Hematopoietic multipotent progenitor cell (in vitro differentiated cells): ENCODE measurements at regions not wholly inside any gene's neighbourhood (a gene's known extent, or its start where the extent isn't known, plus 50 kb on each side); places are given as distances from the start of the nearest gene placed in this dataset.
"Not testable (repeated sequence)": the region's sequence is repeated elsewhere in the genome, so short reads cannot be mapped to it uniquely, and the experiment has no call there.

Source experiments
- DNase-seq, 3 donors: peaks; one replicate each; pipeline ENCODE4 v3.0.0-alpha.2; 2011 to 2015; ENCODE audit warnings: low read depth in 2 of 3, low spot score in 2 of 3

DNA sequence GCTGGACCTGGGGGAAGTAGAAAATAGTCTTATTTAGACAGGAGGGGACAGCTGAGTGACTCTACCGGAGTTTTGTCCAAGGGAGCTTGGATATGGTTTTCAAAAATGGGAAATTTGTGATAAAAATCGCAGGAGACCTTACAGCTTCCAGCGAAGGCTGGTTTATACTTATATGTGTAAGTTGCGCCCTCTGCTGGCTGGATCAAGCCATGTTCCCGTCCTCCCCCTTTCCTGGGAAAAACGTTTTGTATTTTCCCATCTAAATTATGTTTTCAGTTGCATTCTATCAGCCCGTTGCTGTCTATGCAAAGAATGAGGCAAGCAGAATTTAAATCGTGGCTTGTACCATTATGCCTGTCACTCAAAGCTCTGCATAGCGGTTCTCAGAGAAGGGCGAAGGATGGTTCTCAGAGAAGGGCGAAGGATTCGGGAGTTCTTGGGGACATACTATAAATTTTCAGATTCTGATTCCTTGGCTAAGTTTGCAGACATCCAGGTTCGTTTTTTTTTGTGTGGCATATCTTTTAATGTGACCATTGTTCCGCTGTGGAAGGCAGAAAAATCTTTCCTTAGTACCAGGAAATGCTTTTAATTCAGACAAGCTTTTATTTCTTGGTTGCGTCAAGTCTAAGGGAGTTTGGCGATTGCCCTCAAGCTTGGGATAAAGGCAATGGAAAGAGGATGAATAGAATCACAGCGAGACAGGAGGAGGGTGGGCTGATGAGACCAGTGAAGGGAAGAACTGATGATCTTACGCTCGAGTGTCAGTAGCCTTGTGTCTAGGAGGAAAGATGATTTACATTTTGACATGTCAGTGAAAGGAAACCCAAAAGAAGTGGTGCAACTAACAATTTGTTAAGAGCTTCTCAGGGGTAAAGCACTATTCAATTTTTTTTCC is 128.5 kb upstream of the ARX start:
- DNase-seq: peak in 2 of 3 donors; percentile 15 to 28

DNA sequence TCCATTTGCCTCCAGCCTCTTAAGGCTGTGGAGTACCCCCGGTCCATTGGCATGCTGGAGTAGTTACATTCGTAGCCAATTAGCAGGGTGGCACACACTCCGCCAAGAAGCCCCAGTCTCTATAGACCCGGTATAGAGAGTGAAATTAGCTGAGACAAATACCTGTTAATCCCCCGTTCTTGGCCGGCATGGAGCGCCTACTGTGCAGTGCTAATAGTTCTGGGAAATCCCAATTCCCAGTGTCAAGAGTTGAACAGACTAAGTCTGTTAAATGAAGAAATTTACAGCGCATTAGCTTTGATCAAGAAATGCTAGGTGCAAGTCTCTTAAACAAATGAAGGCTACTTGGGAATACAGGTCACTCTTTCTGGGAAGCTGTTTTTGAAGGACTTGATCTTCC is 127.8 kb upstream of the ARX start:
- DNase-seq: no peak

DNA sequence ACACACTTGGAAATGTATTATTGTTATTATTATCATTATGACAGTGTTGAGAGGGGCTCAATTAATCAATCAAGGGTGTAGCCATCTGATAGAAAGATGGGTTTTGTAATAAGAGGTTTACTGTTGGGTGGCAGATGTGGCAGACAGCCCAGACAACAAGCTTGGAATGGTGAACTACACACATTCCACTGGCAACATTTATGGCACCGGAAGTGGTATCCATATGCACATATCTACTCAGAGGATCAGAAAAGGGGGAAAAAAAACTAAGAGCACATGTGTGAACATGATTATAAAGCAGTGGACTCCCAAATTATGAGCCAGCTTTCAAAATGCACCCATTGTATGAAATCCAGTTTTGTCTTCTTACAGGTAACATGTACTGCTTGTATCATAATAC is 125.9 kb upstream of the ARX start:
- no peak for DNase-seq

DNA sequence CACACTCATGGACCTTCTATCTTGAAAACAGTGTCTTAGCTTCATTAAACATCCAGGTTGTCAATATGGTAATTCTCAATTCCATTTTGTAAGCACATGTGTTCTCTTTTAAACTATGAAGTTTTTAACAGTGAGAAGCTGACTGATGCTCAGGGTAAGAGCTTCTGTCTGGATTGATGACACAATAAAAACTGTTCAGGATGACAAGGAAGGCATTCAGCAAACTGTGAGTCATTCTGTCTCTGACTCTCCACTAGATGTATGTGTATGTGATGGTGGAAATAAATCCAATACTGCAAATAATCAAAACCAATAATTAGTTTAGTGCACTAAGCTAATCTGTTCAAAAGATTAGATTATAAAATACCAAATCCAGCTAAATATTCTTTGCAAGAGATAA is 115.3 kb upstream of the ARX start:
- no peak for DNase-seq

DNA sequence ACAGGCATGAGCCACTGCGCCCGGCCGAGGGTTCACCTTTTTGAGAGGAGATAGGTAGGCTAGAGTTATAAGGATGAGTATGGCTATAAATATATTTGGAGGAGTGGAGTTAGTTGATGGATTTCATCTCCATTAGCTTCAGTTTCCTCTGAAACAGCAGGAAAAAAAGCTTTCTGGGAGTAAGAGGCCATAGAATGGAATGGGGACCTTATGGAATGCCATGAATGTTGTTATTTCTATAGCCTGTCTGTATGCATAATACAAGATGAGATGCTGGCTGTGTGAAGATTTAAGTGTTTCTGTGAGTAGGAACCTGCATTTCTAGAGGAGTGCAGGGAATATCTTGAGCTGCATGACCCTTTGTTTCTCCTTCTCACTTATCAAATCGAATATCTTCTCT is 114.9 kb upstream of the ARX start:
- no peak for DNase-seq

DNA sequence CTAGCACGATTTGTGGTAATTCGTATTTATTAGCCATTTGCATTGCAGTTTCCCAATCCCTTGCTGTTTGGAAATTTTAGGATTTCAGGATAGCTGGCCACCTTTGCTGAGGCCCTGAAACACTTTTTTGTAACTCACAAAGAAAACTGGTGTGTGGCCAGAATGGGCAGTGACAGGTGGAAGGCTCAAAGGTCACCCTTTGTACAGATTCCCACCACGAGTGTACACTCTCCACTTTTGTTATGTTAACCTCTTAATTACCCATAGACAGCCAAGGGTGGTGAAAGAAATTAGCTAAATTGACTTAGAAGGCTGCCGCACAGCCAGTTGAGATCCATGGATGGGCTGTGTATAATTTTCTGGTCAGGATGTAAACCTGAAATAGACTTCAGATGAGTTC is 109.7 kb upstream of the ARX start:
- no peak for DNase-seq

DNA sequence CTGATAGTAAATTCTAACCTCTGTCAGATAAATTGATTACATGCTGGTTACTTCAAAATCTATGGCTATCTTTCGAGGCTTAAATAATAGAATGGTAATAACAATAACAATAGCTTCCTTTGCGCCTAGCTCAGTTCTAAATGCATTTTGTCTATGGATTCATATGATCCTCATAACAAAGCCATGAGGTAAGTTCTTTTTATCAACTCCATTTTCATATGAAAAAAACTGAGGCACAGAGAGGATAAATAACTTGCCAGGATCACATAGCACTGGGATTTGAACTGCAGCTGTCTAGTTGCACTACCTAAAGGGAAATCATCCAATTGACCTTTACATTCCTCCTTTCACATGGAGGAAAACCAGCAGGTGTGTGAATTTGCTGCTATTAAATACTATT is 108.6 kb upstream of the ARX start:
- no peak for DNase-seq

DNA sequence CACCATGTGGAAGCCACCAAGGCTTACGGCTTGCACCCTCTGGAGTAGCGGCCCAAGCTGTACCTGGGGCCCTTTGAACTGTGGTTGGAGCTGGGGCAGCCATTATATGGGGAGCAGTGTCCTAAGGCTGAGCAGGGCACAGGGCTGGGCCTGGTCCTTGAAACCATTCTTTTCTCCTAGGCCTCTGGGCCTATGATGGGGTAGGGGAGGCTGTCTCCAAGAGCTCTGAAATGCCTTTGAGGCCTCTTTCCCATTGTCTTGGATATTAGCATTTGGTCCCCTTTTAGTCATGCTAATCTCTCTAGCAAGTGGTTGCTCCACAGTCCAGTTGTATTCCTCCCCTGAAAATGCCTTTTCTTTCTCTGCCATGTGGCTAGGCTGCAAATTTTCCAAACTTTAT is 96.4 kb upstream of the ARX start:
- no peak for DNase-seq

DNA sequence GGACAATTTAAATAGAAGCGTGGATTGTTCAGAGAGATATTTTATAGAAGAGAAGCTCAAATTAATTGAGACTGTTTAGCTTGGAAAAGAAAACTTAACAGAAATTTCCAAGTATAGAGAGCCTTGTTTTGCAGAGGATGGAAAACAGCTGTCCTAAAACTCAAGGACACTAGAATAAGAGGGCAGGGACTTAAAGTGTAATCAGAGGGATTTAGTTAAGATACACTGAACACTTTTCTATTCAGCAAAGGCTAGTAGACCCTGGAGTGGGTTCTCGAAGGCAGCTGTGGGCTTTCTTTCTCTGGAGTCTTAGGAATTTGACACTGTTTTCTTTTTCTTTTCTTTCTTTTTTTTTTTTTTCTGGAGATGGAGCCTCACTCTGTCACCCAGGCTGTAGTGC is 92.7 kb upstream of the ARX start:
- DNase-seq: no peak

DNA sequence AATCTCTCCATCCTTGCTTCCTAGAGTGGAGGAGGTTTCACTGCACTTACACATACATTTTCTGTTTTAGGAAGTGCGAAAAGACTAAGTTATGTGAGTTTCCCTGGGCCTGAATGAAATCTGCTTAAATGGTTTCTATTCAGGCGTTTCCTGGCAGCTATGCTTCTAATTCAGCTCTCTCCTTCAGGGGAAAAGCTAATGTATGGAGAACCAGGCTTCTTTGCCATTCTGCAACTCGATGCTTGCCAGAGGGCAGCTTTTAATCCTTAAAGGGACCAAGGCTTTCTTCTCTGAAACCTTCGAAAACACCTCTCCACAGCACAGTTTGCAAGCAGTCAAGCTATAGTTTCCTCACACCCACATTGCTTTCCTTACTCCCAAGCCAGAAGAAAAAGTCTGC is 89.5 kb upstream of the ARX start:
- DNase-seq: no peak

DNA sequence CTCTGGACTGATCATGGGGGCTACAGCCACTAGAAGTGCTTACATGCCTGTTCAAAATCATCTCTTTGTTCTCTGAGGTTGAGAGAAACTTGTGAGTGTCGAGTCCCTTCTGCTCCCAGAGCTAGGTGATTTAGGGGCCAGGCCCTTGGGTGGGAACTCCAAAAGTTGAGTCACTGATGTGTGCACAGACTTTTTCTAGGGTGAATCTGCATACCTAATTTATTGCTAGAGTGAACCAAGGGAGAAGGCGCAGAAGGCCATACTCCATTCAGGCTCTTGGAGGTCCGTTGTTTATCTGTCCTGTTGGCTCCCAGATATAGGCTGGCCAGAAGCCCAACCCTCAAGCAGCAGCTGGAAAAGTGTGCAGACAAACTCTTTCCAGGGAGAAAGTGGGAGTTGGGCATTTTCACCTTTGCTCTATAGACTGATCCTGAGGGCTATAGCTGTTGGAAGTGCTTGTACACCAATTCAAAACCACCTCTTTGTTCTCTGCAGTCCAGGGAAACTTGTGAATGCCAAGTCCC is 80.8 kb upstream of the ARX start:
- DNase-seq: no peak

DNA sequence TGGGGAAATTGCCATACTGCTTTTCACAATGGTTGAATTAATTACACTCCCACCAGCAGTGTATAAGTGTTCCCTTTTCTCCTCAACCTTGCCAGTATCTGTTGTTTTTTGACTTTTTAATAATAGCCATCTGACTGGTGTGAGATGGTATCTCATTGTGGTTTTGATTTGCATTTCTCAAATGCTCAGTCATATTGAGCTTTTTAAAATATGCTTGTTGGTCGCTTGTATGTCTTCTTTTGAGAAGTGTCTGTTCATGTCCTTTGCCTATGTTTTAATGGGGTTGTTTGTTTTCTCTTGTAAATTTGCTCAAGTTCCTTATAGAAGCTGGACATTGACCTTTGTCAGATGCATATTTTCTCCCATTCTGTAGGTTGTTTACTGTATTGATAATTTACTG is 75.4 kb upstream of the ARX start:
- not testable (repeated sequence) for DNase-seq

DNA sequence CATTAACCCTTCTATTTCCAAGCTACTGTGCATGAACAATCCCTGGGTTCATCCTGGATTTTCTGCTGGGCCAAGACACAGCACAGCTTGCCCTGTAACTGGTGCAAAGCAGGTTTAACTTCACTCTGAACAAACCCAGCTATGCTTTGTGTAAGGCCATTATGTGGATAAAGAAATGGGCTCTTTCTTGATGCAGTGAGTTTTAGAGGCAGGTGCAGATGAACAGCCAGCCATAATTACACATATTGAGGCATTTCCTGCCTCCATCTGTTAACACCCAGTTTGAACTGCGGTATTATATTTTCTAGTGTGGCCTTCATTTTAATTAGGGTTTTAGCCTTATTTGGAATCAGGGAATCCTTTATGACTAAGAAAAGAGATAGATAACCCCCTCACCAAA is 68.7 kb upstream of the ARX start:
- no peak for DNase-seq

DNA sequence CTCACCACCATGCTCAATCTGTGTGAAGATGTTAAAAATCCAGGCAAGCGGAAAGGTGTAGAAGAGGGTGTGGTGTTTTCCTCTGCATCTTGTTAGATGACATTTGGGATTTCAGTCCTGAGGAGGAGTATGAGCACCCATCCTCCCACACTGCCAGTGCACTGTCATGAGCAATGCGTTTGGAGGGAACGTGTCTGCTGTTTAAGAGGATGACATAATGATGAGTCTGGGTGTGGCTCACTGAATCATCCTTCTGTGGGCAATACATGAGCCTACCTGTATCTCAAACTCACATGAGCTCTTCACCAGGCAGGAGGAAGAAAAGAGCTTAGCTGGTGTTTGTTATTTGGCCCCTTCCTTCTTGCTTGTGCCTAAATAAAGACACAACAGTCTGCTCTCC is 67.9 kb upstream of the ARX start:
- DNase-seq: no peak

DNA sequence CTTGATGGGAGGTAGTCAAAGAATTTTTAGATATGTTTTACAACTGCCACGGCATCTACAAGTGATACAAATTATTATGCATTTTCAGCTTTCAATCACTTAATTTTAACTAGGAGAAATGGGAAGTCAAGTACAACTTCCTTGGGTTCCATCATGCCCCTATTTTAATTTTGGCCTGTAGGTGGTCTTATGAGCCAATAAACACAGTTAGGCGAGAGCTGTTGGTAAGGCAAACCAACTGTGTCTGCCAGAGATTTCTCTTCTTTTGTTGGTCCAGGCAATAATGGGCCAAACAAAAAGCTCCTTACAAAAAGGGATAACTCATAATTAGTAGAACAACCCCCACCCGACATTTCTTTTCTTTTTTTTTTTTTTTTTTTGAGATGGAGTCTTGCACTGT is 63.3 kb upstream of the ARX start:
- no peak for DNase-seq

DNA sequence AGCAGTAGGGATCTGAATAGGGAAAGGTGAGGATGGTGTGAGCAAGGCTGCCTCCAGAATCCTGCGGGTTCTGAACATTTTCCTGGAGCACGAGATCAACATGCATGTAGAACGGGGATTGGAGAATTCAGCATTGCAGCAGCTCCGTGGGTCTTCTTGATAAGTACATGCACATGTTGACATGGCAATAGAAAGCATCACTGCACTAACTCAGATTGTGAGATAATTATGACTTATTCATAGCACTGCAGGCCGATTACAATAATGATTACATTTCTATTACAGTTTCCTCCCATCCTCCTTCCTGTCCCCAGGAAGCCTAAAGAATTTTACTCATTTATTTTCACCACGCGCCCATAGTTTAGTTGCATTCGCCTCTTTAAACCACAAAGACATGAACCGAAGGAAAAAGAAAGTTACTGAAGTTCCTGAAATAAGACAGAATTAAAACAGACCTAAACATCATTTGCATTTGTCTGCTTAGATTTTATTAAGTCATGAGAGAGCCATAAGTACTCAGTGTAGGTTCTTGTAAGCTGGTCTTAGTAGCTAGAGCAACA is 61.3 kb upstream of the ARX start:
- DNase-seq: no peak

DNA sequence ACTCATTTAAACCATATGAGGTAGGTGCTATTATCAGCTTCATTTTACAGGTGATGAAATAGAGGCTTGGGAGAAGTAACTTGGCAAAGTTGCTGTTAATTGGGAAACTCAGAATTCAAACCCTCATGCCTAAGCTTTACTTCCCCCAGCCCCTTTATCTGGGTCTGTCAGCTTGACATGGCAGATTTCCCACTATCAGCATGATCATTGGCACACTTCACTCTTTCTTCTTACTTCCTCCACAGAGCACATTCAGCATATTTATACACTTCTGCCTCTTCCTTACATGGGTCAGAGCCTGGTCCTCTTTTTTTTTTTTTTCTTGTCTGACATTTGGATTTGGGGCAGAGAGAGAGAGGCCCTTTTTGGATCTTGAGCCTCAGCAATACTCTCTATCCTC is 56.5 kb upstream of the ARX start:
- peak in 2 of 3 donors; percentile 31 to 62 for DNase-seq

DNA sequence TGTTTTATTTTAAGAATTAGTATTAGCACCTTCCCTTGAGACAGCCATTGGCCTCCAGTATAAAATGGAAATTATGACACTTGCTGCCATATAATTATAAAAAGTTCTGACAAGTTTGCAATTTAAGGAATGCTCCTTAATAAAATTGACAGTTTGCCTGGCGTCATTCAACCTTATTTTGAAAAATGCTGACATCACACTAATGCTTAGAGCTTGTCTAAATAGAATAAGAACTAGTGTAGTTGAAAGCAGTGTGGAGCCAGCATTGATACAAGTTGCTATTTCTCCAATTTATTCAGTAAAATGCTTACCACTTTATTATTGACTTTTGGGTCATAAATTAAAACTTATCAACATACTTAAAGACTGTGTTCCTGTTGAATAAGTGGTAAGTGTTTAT is 54.3 kb upstream of the ARX start:
- no peak for DNase-seq

DNA sequence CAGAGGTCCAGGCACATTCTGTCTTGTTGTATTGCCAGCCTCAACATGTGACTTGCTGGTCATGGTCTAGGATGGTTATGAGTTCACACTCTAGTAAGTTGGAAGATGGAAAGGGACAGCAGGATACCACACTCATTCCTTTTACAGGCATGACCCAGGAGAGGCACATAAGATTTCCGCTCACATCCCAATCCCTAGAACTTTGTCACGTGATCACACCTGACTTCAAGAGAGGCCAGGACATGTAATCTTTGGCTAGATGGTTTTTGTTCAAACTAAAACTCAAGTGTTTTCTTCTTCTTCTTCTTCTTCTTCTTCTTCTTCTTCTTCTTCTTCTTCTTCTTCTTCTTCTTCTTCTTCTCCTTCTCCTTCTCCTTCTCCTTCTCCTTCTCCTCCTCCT is 53.4 kb upstream of the ARX start:
- DNase-seq: no peak

DNA sequence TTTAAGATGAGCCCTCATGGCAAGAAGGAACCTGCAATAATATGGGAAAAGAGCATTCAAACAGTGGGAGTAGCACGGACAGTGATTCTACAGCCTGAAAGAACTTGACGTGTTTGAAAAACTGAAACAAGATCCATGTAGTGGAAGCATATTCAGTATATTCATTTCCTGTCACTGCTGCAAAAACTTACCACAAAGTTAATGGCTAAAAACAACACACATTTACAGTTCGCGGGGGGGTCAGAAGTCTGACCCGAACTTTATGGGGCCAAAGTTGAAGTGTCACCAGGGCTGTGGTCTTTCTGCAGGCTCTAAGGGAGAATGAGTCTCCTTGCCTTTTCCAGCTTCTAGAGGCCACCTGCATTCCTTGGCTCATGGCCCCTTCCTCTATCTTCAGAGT is 52.6 kb upstream of the ARX start:
- DNase-seq: no peak

DNA sequence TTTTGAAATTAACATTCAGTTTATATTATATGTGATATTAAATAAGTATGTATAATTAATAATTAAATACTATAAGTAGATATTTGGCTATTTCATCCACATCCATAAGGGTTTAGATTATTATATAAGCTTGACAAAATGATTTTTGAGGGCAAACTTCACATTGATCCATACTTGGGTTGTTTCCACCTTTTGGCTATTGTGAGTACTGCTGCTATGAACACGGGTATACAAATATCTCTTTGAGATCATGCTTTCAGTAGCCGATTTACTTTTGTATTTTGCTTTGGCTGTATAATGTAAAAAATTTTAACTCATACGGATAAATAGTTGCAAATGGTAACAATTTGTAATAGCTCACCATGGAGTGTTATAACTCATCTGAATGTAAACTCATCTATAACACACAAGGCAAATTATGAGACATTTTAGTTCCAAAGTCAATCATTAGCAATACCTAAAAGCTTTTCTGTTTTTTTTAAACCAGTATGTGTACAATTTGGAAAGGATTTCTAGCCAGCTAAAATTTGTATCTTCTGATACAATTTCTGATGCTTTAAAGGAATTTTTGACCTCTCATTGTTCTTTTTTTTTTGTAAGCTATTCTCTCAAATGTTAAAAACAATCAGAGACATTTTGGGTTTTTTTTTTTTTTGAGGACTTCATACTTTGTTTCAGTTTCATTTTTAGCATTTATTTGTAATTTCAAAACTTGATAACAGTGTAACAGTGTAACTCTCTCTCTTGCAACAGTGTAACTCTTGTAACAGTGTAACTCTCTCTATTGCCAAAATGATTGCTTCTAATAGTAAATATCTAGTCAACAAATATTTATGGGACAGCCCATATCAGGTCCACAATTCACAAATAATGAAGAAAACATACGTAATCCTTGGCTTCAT is 51.8 kb upstream of the ARX start:
- DNase-seq: peak in 1 of 3 donors; percentile 20
